GM19238 (cell line): ENCODE measurements at regions not wholly inside any gene's neighbourhood (a gene's known extent, or its start where the extent isn't known, plus 50 kb on each side); places are given as distances from the start of the nearest gene placed in this dataset.

ENCODE experiments used
- DNase-seq: peaks from one replicate; pipeline ENCODE4 v3.0.0; 2011; ENCODE audit warnings: low spot score; ENCODE audit not compliant: insufficient read length

GRCh38 chr4:112994732-112995464 lies 54.6 kb upstream of the ANK2 start:
- DNase-seq: no peak
